D721Med (cell line): ENCODE measurements at regions not wholly inside any gene's neighbourhood (a gene's known extent, or its start where the extent isn't known, plus 50 kb on each side); places are given as distances from the start of the nearest gene placed in this dataset.

Experiments
- DNase-seq: peaks from one replicate; pipeline ENCODE4 v3.0.0; 2011; ENCODE audit warnings: low spot score; ENCODE audit not compliant: insufficient read length
- FAIRE-seq: peaks from 2 replicates; lab custom pipeline; 2011; peaks lifted over from hg19 to GRCh38; lab: Jason Lieb, UNC
- CTCF ChIP-seq: IDR thresholded peaks from 2 replicates; pipeline ENCODE4 v1.5.1; 2012; ENCODE audit warnings: mild to moderate bottlenecking, control low read depth; ENCODE audit not compliant: insufficient read depth; ENCODE audit errors: missing control alignments

- DNase-seq: no peak
- FAIRE-seq: no peak
- no peak for TF ChIP-seq CTCF
Measured at GRCh38 chr2:236348279-236348678, 84.1 kb upstream of the ASB18 start.

- no peak for TF ChIP-seq CTCF
- no peak for DNase-seq
- no peak for FAIRE-seq
Measured at GRCh38 chr2:236348976-236349375, 84.8 kb upstream of the ASB18 start.

- DNase-seq (no peak), FAIRE-seq (no peak)
- no peak for TF ChIP-seq CTCF
Measured at GRCh38 chr2:236350426-236350825, 86.2 kb upstream of the ASB18 start.

GRCh38 chr2:236351966-236352525 lies 87.8 kb upstream of the ASB18 start:
- DNase-seq (no peak), FAIRE-seq (no peak)
- no peak for TF ChIP-seq CTCF

GRCh38 chr2:236352761-236353593 lies 88.8 kb upstream of the ASB18 start:
- DNase-seq: no peak

GRCh38 chr2:236353594-236353942 lies 89.4 kb upstream of the ASB18 start:
- TF ChIP-seq CTCF: no peak
- DNase-seq (no peak), FAIRE-seq (no peak)

More at GRCh38 chr2:236352761-236353593, 88.8 kb upstream of the ASB18 start:
- FAIRE-seq: no peak
- TF ChIP-seq CTCF: peak; percentile 87
